Embryonic facial prominence (tissue), 1 donor: ENCODE measurements at regions not wholly inside any gene's neighbourhood (a gene's known extent, or its start where the extent isn't known, plus 50 kb on each side); places are given as distances from the start of the nearest gene placed in this dataset.
"Not testable (repeated sequence)": the region's sequence is repeated elsewhere in the genome, so short reads cannot be mapped to it uniquely, and the experiment has no call there.

Experiments
- DNase-seq: peaks from one replicate; pipeline ENCODE4 v3.0.0-alpha.2; 2016; ENCODE audit errors: extremely low spot score

DNA sequence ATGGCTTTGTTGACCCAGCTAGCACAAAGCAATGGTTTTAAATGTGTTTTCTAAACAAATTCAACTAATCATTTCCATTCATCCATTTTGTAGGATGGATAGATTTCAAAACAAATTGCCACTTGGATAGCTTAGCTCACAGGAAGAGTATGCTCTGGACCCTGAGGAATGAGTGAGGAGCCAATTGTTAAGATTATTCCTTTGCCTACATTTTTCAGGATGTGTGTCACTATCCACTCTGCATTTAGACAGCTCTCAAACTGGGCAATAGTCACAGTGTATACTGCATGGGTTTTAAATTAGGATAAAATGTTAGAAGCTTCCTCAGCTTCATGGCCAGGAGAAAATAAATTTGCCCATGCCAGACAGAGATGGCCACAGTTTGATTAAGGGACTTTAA lies 605.6 kb upstream of the TEX47 start:
- no peak for DNase-seq

DNA sequence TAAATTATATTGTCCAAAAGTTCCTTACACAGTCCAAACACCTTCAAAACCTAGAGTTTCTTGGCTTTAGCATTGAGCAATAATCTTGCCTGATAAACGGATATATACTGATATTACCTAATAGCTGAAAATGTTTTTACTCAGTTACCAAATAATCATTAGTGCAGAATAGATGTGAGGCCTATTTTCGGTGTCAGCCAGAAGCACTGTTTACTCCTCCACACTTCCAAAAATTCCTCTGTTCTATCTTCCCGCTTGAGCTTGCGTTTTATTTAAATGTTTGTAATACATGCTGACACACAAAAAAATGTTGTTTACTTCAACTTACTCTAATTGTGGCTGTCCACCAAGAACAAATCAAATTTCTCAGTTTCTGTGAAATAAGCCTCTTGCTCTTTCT lies 606.2 kb upstream of the TEX47 start:
- DNase-seq: no peak

- DNase-seq: no peak
Measured at GRCh38 chr7:89451911-89452310, 656.4 kb upstream of the TEX47 start.

GRCh38 chr7:89456556-89456955 lies 661.0 kb upstream of the TEX47 start:
- no peak for DNase-seq

- DNase-seq: no peak
Measured at GRCh38 chr7:89458114-89458513, 662.6 kb upstream of the TEX47 start.

GRCh38 chr7:89474456-89474855 lies 678.9 kb upstream of the TEX47 start:
- no peak for DNase-seq

GRCh38 chr7:89477991-89478390 lies 676.3 kb upstream of the STEAP1 start:
- DNase-seq: no peak

- no peak for DNase-seq
Measured at GRCh38 chr7:89495704-89496103, 658.6 kb upstream of the STEAP1 start.

GRCh38 chr7:89500084-89500483 lies 654.2 kb upstream of the STEAP1 start:
- no peak for DNase-seq

- DNase-seq: no peak
Measured at GRCh38 chr7:89503281-89503680, 651.0 kb upstream of the STEAP1 start.

- no peak for DNase-seq
Measured at GRCh38 chr7:89507034-89507433, 647.2 kb upstream of the STEAP1 start.

DNA sequence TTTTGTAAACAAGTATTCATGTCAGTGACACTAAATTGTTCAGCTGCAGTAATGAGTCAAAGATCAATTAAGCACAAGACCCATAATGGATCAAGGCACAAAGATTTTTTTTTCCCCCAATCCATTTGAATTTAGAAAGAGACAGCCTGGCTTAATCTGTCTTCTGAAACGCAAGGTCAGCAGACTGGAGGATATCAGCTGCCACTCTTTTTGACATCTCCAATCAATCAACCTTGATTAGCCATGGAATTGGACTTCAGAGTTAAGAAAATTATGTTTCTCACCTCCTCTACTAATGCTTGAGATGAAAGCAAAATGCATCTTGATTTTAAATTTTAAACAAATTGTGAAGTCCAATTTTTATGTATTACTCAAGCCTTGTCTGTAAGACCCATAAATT lies 642.4 kb upstream of the STEAP1 start:
- no peak for DNase-seq

DNA sequence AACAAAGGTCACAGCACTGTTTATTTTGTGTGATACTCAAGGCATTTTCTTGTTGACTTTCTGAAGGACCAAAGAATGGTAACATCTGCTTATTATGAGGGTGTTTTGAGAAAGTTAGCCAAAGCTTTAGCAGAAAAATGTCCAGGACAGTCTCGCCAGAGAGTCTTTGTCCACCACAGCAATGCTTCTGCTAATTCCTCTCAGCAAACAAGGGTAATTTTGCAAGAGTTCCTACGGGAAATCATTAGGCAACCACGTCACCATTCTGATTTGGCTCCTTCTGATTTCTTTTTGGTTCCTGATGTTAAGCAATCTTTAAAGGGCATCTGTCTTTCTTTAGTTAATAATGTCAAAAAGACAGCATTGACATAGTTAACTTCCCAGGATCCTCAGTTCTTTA lies 639.3 kb upstream of the STEAP1 start:
- no peak for DNase-seq

DNA sequence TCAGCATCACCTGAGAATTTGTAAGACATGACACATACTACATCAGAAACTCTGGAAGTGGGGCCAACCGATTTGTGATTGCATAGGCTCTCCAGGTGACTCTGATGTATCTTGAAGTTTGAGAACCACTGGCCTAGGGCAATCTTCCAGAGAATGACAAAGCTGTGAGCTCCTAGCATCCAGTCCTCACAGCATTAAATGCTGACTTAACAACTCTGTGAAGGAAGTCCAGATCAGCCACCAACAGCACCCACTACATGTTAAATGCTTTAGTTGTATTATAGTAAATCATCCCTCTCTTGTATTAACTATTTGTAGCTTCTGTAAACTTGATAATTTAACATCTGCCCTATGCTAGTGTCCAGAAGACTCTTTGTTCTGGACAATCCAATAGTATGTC lies 636.5 kb upstream of the STEAP1 start:
- DNase-seq: no peak

- no peak for DNase-seq
Measured at GRCh38 chr7:89549768-89550167, 604.5 kb upstream of the STEAP1 start.

GRCh38 chr7:89554209-89554608 lies 600.1 kb upstream of the STEAP1 start:
- no peak for DNase-seq

GRCh38 chr7:89559596-89559995 lies 594.7 kb upstream of the STEAP1 start:
- no peak for DNase-seq

DNA sequence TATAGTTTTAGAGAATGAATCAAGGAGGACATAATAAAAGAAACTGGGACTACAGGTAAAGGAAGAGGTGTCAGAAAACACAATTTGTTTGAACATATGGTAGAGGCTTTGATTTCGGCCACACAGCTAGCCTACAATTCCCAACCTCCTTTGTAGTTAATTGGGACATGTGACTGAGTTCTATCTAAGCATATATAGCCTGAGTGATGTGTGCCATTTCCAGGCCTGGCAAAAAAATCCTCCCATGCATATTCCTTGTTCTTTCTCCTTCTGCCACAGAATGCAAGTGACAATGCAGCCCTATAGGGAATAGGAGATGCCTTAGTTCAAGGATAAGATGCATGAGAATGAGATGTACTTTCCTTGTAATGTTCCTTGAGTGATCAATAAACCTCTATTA lies 590.7 kb upstream of the STEAP1 start:
- no peak for DNase-seq

DNA sequence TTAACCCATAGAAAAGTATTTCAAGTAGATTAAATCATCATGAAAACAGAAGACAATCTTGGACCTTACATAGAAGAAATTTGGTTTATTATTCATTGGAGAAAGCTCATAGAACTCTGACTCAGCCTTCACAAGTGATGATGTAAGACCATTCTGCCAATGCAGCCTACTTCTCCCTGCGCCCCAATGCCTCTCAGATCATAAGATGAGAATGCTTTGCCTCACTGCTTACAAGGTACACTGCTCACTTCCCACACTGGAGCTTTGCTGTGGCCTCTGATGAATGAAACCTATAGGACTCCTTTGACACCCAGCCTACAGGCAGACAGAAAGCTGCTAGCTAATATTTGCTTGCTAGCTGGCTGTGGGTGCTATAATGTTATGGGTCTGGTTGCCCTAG lies 569.4 kb upstream of the STEAP1 start:
- DNase-seq: no peak

- no peak for DNase-seq
Measured at GRCh38 chr7:89593125-89593524, 561.1 kb upstream of the STEAP1 start.

DNA sequence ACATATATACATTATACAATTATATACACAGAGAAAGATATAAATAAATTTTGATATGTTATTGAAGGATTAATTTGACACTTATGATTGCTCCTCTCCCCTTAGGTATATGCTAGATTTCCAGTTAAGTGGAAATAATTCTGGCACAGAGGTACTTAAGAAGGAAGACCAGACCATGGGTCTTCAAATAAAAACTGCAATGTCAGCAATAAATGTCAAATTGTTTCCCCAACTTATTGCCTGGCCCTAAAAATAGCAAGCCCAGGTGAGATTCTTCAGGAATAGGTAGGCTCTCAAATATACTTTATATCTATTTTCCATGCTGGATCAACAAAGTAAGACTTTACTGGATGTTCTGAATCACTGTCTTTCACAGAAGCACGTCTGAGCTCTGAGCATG lies 551.3 kb upstream of the STEAP1 start:
- no peak for DNase-seq

DNA sequence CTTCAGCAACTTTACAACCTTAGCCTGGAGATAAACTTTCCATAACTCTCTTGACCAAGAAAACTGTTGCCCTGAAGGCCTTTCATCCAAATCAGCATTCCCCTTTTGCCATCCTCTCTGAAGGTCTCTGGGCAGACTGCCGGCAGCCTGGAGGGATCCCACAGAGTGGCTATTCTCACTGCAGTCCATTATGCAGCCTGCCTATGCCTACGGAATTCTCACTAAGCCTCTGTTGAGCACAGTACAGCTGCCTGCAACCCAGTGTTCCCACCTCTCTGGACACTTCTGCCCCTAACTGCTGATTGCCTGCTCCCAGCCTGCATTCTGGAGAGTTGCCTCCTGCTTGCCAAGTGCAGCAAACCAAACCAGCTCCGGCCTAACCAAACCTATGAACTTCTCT lies 548.9 kb upstream of the STEAP1 start:
- DNase-seq: no peak

GRCh38 chr7:89606511-89606910 lies 547.8 kb upstream of the STEAP1 start:
- DNase-seq: no peak

GRCh38 chr7:89607792-89608191 lies 546.5 kb upstream of the STEAP1 start:
- DNase-seq: no peak

DNA sequence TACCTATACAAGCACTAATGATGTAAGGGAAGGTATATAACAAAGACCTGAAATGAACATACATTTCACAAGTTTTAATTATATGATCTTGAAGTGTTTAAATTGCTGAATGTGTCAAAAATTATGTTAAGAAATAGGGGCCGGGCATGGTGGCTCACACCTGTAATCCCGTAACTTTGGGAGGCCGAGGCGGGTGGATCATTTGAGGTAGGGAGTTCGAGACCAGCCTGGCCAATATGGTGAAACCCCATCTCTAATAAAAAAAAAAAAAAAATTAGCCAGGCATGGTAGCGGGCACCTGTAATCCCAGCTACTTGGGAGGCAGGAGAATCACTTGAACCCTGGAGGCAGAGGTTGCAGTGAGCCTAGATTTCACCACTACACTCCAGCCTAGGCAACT lies 537.4 kb upstream of the STEAP1 start:
- not testable (repeated sequence) for DNase-seq
